ENCODE measurements at regions not wholly inside any gene's neighbourhood (a gene's known extent, or its start where the extent isn't known, plus 50 kb on each side); places are given as distances from the start of the nearest gene placed in this dataset.
"Not testable (repeated sequence)": the region's sequence is repeated elsewhere in the genome, so short reads cannot be mapped to it uniquely, and the experiment has no call there.

DNA sequence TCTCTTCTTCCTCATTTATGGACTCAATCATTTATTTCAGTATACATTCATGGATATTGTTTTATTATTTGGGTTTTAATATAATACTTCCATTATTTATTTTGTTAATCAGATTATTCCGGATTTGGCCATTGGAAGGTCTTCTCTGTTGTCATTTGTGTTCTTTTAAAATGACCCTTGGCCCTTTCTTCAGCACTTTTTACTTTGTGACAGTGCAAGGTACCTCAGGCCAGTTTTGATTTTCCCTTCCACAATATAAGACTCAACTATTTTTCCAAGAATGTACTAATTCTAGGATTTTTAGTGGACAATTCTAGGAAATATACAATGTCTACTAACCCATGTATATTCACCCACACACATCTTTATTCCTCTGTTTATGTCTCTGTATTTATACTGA, 521.4 kb upstream of the FOXG1 start:
- Histone ChIP-seq H3K4me3 (no peak overlapping the region), H3K4me1 (no peaks in the 10 kb centered on the region), H3K27me3 (no peaks in the 10 kb centered on the region), H3K9me3 (peaks cover 0 to 15% (median 0%) of the 10 kb centered on the region in 12 donors), H3K27ac (no peak overlapping the region), H3K36me3 (no peaks in the 10 kb centered on the region)
- 31 to 46% (median 39%) methylated on average over 1 of the region's 1 CpG for WGBS, 4 donors
- TF ChIP-seq POLR2A (IDR thresholded peaks at IDR 0.05) = no peak
- TF ChIP-seq, protein P1, sequence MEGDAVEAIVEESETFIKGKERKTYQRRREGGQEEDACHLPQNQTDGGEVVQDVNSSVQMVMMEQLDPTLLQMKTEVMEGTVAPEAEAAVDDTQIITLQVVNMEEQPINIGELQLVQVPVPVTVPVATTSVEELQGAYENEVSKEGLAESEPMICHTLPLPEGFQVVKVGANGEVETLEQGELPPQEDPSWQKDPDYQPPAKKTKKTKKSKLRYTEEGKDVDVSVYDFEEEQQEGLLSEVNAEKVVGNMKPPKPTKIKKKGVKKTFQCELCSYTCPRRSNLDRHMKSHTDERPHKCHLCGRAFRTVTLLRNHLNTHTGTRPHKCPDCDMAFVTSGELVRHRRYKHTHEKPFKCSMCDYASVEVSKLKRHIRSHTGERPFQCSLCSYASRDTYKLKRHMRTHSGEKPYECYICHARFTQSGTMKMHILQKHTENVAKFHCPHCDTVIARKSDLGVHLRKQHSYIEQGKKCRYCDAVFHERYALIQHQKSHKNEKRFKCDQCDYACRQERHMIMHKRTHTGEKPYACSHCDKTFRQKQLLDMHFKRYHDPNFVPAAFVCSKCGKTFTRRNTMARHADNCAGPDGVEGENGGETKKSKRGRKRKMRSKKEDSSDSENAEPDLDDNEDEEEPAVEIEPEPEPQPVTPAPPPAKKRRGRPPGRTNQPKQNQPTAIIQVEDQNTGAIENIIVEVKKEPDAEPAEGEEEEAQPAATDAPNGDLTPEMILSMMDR (IDR thresholded peaks at IDR 0.05) = no peak
- DNase-seq (no peak), ATAC-seq (no peak)
- intact Hi-C loops (cut with DNase I) = no loop called here

DNA sequence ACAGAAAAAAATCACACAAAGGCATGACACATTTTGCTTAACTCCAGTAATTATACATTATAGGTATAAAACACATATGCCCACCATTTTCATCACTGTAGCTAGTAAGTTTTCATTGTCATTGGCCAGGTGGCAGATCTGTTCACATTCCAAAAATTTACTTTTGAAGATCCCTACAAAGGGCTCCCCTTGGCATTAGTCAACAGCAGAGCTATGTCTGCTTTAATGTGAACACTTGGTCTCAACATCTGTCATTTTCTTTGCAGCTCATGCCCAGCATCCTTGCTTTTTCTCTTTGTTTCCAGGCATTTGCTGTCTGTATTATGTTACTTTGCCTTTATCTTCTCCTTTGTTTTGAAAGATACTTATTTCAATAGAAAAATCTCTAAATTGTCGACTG, 519.1 kb upstream of the FOXG1 start:
- TF ChIP-seq, protein P1 (IDR thresholded peaks at IDR 0.05) = no peak
- TF ChIP-seq POLR2A (IDR thresholded peaks at IDR 0.05) = no peak
- DNase-seq (no peak), ATAC-seq (no peak)
- Histone ChIP-seq H3K9me3 (peaks cover 0 to 15% (median 3%) of the 10 kb centered on the region in 12 donors), H3K36me3 (no peaks in the 10 kb centered on the region), H3K4me3 (no peak overlapping the region), H3K27ac (no peak overlapping the region), H3K27me3 (no peaks in the 10 kb centered on the region), H3K4me1 (no peaks in the 10 kb centered on the region)
- WGBS, 4 donors = 29 to 52% (median 44%) methylated on average over 1 of the region's 1 CpG
- intact Hi-C loops (cut with DNase I) = no loop called here

DNA sequence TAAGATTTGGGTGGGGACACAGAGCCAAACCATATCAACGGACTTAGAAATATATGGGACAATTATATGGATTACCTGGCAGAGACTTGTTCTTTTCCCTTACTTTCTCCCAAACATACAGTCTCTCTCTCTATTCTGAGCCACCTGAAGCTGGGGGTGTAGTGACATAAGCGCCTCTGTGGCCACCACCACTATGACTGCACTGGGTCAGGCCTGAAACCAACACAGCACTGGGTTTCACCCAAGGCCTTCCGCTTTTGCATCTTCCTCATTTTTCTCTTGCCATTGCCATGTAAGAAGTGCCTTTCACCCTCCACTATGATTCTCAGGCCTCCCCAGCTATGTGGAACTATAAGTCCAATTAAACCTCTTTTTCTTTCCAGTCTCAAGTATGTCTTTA, 514.5 kb upstream of the FOXG1 start:
- H3K9me3 ChIP-seq = peaks cover 0 to 19% (median 4%) of the 10 kb centered on the region in 12 donors
- H3K4me3 ChIP-seq; H3K36me3 ChIP-seq; DNase-seq; ATAC-seq; intact Hi-C loops (cut with DNase I); H3K4me1 ChIP-seq; H3K27me3 ChIP-seq; H3K27ac ChIP-seq: not testable (repeated sequence)
- WGBS, 4 donors = 76 to 77% (median 77%) methylated on average over 3 of the region's 3 CpGs

DNA sequence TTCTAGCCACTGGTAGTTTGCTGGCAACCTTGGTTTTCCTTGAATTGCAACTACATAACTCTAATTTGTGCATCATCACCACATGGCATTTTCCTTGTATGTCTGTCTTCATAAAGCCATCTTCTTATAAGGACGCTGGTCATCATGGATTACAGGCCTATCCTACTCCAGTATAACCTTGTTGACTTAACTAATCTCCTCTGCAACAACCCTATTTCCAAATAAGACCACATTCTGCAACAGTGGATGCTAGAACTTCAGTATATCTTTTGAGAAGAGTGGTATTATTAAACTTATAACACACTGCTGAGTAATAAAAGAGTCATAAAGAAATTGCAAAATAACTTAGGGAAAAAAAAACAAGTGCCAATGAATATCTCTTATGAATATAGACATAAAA, 511.8 kb upstream of the FOXG1 start:
- ATAC-seq = no peak
- 42 to 72% (median 56%) methylated on average over 1 of the region's 1 CpG for WGBS, 4 donors
- TF ChIP-seq, protein P1 (IDR thresholded peaks at IDR 0.05) = no peak
- no peak for TF ChIP-seq POLR2A (IDR thresholded peaks at IDR 0.05)

DNA sequence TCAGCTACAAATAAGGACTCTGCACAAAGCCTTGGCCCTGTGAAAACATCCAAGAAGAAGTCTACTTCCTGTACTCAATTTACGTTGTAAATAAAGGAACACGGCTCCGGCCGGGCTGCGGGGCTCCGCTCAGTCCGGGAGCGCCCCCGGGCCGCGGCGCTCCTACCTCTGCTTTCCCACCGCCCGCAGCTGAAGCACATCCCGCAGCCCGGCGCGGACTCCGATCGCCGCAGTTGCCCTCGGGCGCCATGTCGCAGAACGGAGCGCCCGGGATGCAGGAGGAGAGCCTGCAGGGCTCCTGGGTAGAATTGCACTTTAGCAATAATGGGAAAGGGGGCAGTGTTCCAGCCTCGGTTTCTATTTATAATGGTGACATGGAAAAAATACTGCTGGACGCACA, 502.3 kb upstream of the FOXG1 start:
- Histone ChIP-seq H3K27me3 (no peaks in the 10 kb centered on the region), H3K4me1 (no peaks in the 10 kb centered on the region), H3K4me3 (no peak overlapping the region), H3K36me3 (no peaks in the 10 kb centered on the region), H3K27ac (no peak overlapping the region), H3K9me3 (peaks cover 0 to 25% (median 0%) of the 10 kb centered on the region in 12 donors)
- ATAC-seq (no peak), DNase-seq (no peak)
- WGBS, 4 donors = 25 to 60% (median 42%) methylated on average over 29 of the region's 29 CpGs
- intact Hi-C loops (cut with DNase I) = no loop called here
- no peak for TF ChIP-seq POLR2A (IDR thresholded peaks at IDR 0.05)

More for the DNA sequence above, 511.8 kb upstream of the FOXG1 start:
- intact Hi-C loops (cut with DNase I) = no loop called here
- Histone ChIP-seq H3K27me3 (no peaks in the 10 kb centered on the region), H3K4me1 (no peaks in the 10 kb centered on the region), H3K4me3 (no peak overlapping the region), H3K27ac (no peak overlapping the region), H3K9me3 (peaks cover 0 to 19% (median 0%) of the 10 kb centered on the region in 12 donors), H3K36me3 (no peaks in the 10 kb centered on the region)
- DNase-seq = no peak

Measured in heart left ventricle (tissue), 16 donors.